PFSK-1 (cell line): ENCODE measurements at regions not wholly inside any gene's neighbourhood (a gene's known extent, or its start where the extent isn't known, plus 50 kb on each side); places are given as distances from the start of the nearest gene placed in this dataset.

Experiments
- POLR2AphosphoS5 ChIP-seq: IDR thresholded peaks from 2 replicates; pipeline ENCODE4 v1.6.1; 2012; ENCODE audit warnings: low read depth, mild to moderate bottlenecking, control low read depth, low read length, moderate library complexity
- TAF1 ChIP-seq: IDR thresholded peaks from 2 replicates; pipeline ENCODE4 v1.6.1; 2012; ENCODE audit warnings: low read length, control low read depth, borderline replicate concordance; ENCODE audit not compliant: insufficient read depth
- TF ChIP-seq, protein P1 (sequence below), 2 experiments: IDR thresholded peaks; 2 replicates each; pipeline versions ENCODE4 v1.6.1 to v1.8.0; 2011 to 2012; ENCODE audit warnings: low read depth in 2 of 2, low read length in 2 of 2, control low read depth in 1 of 2, inconsistent platforms in 1 of 2, mild to moderate bottlenecking in 1 of 2, moderate library complexity in 1 of 2; ENCODE audit not compliant: insufficient read depth in 1 of 2

DNA sequence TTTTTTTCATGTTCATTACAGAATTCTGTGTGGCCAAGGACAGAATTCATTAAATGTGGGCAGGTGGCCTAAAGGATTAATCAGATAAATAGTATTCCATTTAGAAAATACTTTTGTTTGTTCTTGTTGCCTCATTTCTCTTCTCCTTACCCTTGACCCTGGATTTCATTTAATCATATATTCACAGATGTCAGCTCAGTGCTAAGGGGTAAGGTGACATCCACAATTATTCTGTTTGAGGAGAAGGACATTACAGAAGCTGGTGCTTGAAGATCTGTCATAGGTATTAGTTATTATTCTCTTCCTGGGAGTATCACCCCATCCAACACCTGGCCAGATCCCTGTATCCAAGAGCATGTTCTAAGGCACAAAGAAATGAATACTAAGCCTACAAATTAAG is 961.1 kb downstream of the XPNPEP1 start:
- TF ChIP-seq, protein P1, sequence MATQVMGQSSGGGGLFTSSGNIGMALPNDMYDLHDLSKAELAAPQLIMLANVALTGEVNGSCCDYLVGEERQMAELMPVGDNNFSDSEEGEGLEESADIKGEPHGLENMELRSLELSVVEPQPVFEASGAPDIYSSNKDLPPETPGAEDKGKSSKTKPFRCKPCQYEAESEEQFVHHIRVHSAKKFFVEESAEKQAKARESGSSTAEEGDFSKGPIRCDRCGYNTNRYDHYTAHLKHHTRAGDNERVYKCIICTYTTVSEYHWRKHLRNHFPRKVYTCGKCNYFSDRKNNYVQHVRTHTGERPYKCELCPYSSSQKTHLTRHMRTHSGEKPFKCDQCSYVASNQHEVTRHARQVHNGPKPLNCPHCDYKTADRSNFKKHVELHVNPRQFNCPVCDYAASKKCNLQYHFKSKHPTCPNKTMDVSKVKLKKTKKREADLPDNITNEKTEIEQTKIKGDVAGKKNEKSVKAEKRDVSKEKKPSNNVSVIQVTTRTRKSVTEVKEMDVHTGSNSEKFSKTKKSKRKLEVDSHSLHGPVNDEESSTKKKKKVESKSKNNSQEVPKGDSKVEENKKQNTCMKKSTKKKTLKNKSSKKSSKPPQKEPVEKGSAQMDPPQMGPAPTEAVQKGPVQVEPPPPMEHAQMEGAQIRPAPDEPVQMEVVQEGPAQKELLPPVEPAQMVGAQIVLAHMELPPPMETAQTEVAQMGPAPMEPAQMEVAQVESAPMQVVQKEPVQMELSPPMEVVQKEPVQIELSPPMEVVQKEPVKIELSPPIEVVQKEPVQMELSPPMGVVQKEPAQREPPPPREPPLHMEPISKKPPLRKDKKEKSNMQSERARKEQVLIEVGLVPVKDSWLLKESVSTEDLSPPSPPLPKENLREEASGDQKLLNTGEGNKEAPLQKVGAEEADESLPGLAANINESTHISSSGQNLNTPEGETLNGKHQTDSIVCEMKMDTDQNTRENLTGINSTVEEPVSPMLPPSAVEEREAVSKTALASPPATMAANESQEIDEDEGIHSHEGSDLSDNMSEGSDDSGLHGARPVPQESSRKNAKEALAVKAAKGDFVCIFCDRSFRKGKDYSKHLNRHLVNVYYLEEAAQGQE (IDR thresholded peaks at IDR 0.05; ENCODE audit: insufficient read depth in 1 of 2, low read depth in 2 of 2, low read length in 2 of 2): no peak
- TF ChIP-seq POLR2AphosphoS5 (no peak), TAF1 (no peak)
